Breast epithelium (tissue), 4 donors: ENCODE measurements at regions not wholly inside any gene's neighbourhood (a gene's known extent, or its start where the extent isn't known, plus 50 kb on each side); places are given as distances from the start of the nearest gene placed in this dataset.
"Not testable (repeated sequence)": the region's sequence is repeated elsewhere in the genome, so short reads cannot be mapped to it uniquely, and the experiment has no call there.

Source experiments
- DNase-seq, 2 donors: peaks; one replicate each; pipeline ENCODE4 v3.0.0-alpha.2; 2019; ENCODE audit warnings: low spot score in 2 of 2
- H3K27ac ChIP-seq, 2 donors: fragments of 200-600 bp; sonication (generic) in 1 of 2; one replicate each; pipeline ENCODE4 v1.5.1; 2016 to 2019; ENCODE audit warnings: mild to moderate bottlenecking in 1 of 2
- H3K27me3 ChIP-seq, 2 donors: fragments of 200-600 bp; sonication (generic) in 1 of 2; one replicate each; pipeline versions ENCODE4 v1.5.1 to v1.6.0; 2017 to 2019; ENCODE audit warnings: control low read depth in 1 of 2, mild to moderate bottlenecking in 1 of 2
- H3K36me3 ChIP-seq: fragments of 200-600 bp; one replicate; pipeline ENCODE4 v1.5.1; 2019
- H3K4me1 ChIP-seq, 2 donors: fragments of 200-600 bp; sonication (generic); one replicate each; pipeline ENCODE4 v1.5.1; 2016 to 2019; ENCODE audit warnings: control low read depth in 1 of 2
- H3K4me3 ChIP-seq, 3 donors: fragments of 200-600 bp; sonication (generic); 1 replicate in 2 of 3; 2 replicates in 1 of 3; pipeline ENCODE4 v1.5.1; 2016 to 2019; ENCODE audit warnings: mild to moderate bottlenecking in 3 of 3, moderate library complexity in 2 of 3
- H3K9me3 ChIP-seq, 2 donors: fragments of 200-600 bp; sonication (generic) in 1 of 2; one replicate each; pipeline ENCODE4 v1.5.1; 2016 to 2019; ENCODE audit warnings: control low read depth in 1 of 2
- POLR2A ChIP-seq: fragments of 450-650 bp; IDR thresholded peaks from one replicate; pipeline ENCODE4 v1.6.1; 2016; ENCODE audit warnings: antibody characterized with exemption, mild to moderate bottlenecking, moderate library complexity
- POLR2AphosphoS5 ChIP-seq, 3 donors: sonication (generic); formaldehyde crosslinking; IDR thresholded peaks; one replicate each; pipeline ENCODE4 v1.6.1; 2017; ENCODE audit warnings: antibody characterized with exemption in 3 of 3
- intact Hi-C: fragments of 100-400 bp; cut with DNase I; formaldehyde crosslinking; loops from one replicate; pipeline ENCODE4 v1.15.1; 2023; ENCODE audit warnings: low total_unique reads
- TF ChIP-seq, protein P1 (sequence below), 3 donors: fragments of 450-650 bp; IDR thresholded peaks; one replicate each; pipeline ENCODE4 v1.5.1; 2016 to 2017; ENCODE audit warnings: antibody characterized with exemption in 3 of 3, mild to moderate bottlenecking in 3 of 3, moderate library complexity in 3 of 3

DNA sequence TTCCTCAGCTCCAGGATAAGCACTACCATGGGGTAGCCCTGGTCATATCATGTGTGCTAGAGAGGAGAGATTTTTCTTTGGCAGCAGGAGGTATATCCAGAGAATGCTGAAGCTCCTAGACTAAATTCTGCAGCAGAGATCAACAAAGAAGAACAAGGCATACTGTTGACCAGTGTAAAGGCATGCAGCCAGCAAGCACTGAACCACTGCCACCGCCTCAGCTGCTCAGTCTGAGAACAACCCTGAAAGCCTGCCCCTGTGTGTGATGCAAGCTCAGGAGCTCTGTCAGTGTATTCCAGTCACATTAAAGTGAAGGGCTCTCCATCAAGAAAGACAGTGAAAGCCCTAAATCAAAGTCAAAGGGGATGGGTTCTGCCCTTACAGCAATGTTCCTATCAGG lies 439.5 kb upstream of the CD180 start:
- Histone ChIP-seq H3K27me3 (no peaks in the 10 kb centered on the region), H3K36me3 (no peaks in the 10 kb centered on the region), H3K9me3 (no peaks in the 10 kb centered on the region), H3K4me1 (peaks cover 0 to 3% of the 10 kb centered on the region in 2 donors), H3K4me3 (no peak overlapping the region), H3K27ac (peak overlapping the region in 1 of 2 donors; percentile 45)
- DNase-seq: no peak
- intact Hi-C loops: no loop called here
- TF ChIP-seq, protein P1, sequence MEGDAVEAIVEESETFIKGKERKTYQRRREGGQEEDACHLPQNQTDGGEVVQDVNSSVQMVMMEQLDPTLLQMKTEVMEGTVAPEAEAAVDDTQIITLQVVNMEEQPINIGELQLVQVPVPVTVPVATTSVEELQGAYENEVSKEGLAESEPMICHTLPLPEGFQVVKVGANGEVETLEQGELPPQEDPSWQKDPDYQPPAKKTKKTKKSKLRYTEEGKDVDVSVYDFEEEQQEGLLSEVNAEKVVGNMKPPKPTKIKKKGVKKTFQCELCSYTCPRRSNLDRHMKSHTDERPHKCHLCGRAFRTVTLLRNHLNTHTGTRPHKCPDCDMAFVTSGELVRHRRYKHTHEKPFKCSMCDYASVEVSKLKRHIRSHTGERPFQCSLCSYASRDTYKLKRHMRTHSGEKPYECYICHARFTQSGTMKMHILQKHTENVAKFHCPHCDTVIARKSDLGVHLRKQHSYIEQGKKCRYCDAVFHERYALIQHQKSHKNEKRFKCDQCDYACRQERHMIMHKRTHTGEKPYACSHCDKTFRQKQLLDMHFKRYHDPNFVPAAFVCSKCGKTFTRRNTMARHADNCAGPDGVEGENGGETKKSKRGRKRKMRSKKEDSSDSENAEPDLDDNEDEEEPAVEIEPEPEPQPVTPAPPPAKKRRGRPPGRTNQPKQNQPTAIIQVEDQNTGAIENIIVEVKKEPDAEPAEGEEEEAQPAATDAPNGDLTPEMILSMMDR (IDR thresholded peaks at IDR 0.05): no peak

GRCh38 chr5:67627079-67627478 lies 430.5 kb upstream of the CD180 start:
- H3K27ac ChIP-seq, H3K27me3 ChIP-seq, intact Hi-C loops, H3K9me3 ChIP-seq, DNase-seq, H3K4me1 ChIP-seq, H3K4me3 ChIP-seq, H3K36me3 ChIP-seq: not testable (repeated sequence)

DNA sequence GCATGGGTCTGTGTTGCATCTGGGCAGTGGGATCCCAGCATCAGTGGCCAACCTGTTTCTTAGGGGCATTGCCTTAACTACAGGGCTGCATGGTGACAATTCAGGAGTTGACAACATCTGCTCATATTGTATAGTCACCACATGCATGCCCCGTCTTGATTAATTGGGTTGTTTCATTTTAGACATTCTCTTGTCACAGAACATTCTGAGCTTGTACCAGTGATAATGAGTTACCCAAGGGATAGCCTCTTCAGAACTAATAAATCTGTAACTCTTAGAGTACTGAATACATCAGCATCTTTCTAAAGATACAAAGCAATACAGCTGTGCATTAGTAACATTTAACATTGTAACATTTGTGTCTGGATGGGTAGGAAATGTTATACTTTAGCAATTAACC lies 426.5 kb upstream of the CD180 start:
- Histone ChIP-seq H3K9me3 (no peaks in the 10 kb centered on the region), H3K4me3 (no peak overlapping the region), H3K36me3 (no peaks in the 10 kb centered on the region), H3K27ac (no peak overlapping the region), H3K4me1 (no peaks in the 10 kb centered on the region), H3K27me3 (no peaks in the 10 kb centered on the region)
- intact Hi-C loops: no loop called here
- DNase-seq: no peak
- no peak for TF ChIP-seq POLR2AphosphoS5 (IDR thresholded peaks at IDR 0.05)
- TF ChIP-seq, protein P1 (IDR thresholded peaks at IDR 0.05): no peak
- TF ChIP-seq POLR2A: no peak

GRCh38 chr5:67620424-67621397 lies 424.1 kb upstream of the CD180 start:
- Histone ChIP-seq H3K36me3 (no peaks in the 10 kb centered on the region), H3K9me3 (no peaks in the 10 kb centered on the region), H3K4me1 (no peaks in the 10 kb centered on the region), H3K4me3 (no peak overlapping the region), H3K27me3 (no peaks in the 10 kb centered on the region), H3K27ac (no peak overlapping the region)
- no peak for TF ChIP-seq POLR2A
- TF ChIP-seq, protein P1 (IDR thresholded peaks at IDR 0.05): no peak
- no peak for TF ChIP-seq POLR2AphosphoS5 (IDR thresholded peaks at IDR 0.05)
- intact Hi-C loops: no loop called here
- DNase-seq: no peak

DNA sequence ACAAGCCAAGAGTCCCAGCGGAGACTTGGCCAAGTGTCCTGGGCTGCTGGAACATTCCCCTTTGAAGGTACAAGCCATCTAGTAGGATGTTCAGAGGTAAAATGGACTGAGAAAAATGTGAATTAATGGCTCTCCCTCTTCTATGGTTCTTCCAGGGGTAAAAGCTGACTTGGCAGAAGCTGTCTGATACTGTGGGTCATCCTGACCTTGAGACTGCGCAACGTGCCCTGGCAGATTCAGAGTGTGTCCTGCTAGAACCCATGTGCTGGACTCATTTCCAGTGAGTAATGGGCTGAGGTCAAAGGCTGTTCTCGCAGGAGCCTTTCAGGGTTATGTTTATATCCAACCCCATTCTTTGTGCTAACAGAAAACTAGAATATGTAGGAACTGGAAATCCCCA lies 423.0 kb upstream of the CD180 start:
- intact Hi-C loops: no loop called here
- no peak for DNase-seq
- Histone ChIP-seq H3K4me1 (no peaks in the 10 kb centered on the region), H3K4me3 (no peak overlapping the region), H3K9me3 (no peaks in the 10 kb centered on the region), H3K27ac (no peak overlapping the region), H3K27me3 (no peaks in the 10 kb centered on the region), H3K36me3 (no peaks in the 10 kb centered on the region)
- TF ChIP-seq POLR2AphosphoS5 (IDR thresholded peaks at IDR 0.05) (no peak), POLR2A (no peak)
- TF ChIP-seq, protein P1 (IDR thresholded peaks at IDR 0.05): no peak
